Epithelial cell of esophagus (primary cell): ENCODE measurements at regions not wholly inside any gene's neighbourhood (a gene's known extent, or its start where the extent isn't known, plus 50 kb on each side); places are given as distances from the start of the nearest gene placed in this dataset.
A peak's percentile ranks its signal among the peaks of the same experiment; 100 is the strongest.

ENCODE experiments used
- DNase-seq: peaks from one replicate; pipeline ENCODE4 v3.0.0; 2010; ENCODE audit warnings: low read depth
- H3K4me3 ChIP-seq: 2 replicates; pipeline ENCODE4 v1.5.1; 2011; ENCODE audit warnings: mild to moderate bottlenecking, low read length, control low read depth
- TF ChIP-seq, protein P1 (sequence below): IDR thresholded peaks from 2 replicates; pipeline ENCODE4 v1.5.1; 2011; ENCODE audit warnings: low read depth, mild to moderate bottlenecking, low read length, control low read depth, inconsistent platforms; ENCODE audit not compliant: insufficient read depth; ENCODE audit errors: missing control alignments

DNA sequence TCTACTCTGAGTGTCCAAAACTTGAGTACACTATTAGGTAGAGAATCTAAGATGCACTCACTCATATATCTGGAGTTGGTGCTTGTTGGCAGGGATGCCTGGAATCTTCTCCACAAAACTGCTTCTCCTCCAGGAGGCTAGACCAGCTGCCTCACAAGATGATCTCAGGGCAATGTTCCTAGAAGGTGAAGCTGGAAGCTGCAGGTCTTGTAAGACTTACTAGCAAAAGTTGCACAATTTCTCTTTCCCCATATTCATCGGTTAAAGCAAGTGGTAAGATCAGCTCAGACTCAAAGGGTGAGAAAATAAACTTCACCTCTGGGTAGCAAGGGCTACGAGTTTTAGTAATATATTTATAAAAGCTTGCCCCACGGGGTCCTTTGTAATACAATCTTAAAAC, 454.4 kb upstream of the ACVR2A start:
- peak; percentile 23 for DNase-seq
- TF ChIP-seq, protein P1, sequence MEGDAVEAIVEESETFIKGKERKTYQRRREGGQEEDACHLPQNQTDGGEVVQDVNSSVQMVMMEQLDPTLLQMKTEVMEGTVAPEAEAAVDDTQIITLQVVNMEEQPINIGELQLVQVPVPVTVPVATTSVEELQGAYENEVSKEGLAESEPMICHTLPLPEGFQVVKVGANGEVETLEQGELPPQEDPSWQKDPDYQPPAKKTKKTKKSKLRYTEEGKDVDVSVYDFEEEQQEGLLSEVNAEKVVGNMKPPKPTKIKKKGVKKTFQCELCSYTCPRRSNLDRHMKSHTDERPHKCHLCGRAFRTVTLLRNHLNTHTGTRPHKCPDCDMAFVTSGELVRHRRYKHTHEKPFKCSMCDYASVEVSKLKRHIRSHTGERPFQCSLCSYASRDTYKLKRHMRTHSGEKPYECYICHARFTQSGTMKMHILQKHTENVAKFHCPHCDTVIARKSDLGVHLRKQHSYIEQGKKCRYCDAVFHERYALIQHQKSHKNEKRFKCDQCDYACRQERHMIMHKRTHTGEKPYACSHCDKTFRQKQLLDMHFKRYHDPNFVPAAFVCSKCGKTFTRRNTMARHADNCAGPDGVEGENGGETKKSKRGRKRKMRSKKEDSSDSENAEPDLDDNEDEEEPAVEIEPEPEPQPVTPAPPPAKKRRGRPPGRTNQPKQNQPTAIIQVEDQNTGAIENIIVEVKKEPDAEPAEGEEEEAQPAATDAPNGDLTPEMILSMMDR = no peak

DNA sequence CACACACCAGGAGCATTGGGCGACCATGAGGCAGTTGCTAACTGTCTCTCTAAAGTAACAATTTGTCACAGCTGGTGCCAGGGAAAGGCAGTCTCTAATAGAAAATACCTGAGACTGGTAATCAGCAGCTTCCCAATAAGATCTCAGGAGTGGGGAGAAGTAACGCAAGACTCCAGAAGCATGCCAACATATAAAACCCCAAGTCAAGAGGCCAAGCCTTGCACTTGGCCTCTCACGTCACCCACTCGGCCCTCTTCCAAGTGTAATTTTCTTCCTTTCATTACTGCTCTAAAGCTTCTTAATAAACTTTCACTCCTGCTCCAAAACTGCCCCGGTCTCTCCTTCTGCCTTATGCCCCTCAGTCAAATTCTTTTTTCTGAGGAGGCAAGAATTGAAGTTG, 455.6 kb upstream of the ACVR2A start:
- TF ChIP-seq, protein P1 = no peak
- no peak for DNase-seq

More for the DNA sequence above, 454.4 kb upstream of the ACVR2A start:
- H3K4me3 ChIP-seq = no peak overlapping the region

DNA sequence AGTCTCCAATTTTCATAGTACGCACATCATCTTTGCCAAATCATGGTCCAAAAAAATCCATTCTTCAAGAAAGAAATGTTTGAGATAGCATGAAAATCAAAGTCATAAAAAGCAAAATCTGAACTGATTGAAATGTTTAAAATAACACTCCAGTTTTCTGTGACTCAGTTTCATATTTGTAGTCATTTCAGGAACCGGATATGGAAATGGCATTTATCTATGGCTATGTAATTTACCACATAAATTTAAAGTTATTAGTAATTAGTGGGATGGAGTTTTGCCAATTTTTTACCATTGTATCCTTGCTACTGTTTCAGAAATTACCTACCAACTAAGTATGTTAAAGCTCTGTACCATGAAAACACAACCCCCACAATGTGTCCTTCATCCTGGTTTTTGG, 456.6 kb upstream of the ACVR2A start:
- DNase-seq = no peak
- no peak overlapping the region for H3K4me3 ChIP-seq
- TF ChIP-seq, protein P1 = no peak

More for the DNA sequence above, 455.6 kb upstream of the ACVR2A start:
- H3K4me3 ChIP-seq = no peak overlapping the region

DNA sequence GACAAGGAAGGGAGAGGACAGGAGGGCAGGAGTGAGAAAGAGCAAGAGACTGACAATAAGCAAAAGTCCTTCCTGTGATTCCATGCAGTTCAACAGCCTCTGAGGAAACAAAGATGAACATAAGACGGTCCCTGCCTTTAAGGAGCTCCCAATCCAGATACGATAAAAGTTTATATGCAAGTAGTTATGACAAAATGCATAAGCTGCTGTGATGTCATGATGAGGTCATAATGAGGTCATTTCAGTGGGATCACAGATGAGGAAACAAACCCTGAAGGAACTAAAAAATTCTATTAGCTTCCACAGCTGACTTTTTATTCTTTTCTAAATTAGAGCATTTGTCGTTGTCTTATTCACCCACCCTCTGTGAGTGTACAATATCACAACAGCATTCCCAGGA, 458.5 kb upstream of the ACVR2A start:
- DNase-seq = no peak
- no peak overlapping the region for H3K4me3 ChIP-seq
- TF ChIP-seq, protein P1 = no peak

DNA sequence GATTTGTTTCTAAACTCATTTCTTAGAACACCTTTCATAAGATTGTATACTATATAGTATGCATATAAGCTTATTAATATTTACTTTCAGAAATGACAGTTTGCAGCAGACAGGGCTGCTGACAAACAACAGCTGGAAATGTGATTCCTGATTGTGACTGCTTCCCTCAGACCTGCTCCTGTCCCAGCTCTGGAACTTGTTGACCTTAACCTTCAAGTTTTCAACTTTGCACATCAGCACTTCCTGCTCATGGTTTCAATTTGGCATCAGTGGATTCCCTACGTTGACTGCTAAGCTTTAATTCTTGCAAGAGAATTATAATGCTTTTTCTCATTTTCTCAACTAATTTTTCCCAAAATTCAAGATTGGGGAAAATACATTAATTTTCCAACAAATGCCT, 459.2 kb upstream of the ACVR2A start:
- TF ChIP-seq, protein P1 = no peak
- H3K4me3 ChIP-seq = no peak overlapping the region
- DNase-seq = no peak

DNA sequence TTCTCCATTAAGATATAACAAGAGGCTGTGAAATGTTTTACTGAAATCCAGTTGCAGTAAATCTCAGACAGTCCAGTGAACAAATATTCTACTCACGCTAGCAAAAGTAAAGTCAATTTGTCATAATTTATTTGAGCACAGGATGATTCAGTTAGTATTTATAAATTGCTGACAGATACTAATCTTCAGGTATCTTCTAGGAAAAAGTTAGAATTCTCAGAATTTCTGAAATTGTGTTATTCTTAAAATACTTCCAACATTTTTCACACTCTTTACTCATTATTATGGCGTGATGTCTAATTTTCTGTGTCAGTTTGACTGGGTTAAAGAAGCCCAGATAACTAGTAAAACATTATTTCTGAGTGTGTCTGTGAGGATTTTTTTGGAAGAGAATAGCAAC, 460.2 kb upstream of the ACVR2A start:
- H3K4me3 ChIP-seq = no peak overlapping the region
- DNase-seq = no peak
- TF ChIP-seq, protein P1 = no peak

DNA sequence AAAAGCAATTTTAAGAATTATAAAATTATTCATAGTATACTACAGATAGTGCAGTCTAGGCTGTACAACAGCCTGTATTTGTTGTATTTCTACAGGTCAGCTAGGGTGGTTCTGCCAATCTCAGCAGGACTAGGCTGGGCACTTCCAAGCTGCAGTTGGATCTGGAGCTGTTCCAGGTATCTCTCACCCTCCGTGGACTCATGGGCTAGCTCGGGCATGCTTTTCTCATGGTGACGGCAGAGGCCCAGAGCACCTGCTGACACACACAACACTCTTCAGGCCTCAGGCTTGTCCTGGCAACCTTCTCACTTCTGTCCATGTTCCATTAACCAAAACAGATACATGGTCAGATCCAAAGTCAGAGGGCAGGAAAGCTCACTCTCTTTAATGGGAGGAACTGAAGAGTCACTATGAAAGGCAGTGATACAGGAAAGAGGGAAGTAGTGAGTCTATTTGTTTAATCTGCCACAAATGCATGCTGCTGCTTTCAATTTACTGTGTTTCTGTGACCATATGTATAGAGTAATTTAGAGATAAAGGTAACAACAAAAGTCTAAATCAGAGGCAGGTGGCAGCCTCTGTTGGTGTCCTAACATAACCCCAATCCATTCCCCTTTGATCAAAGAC, 462.4 kb upstream of the ACVR2A start:
- DNase-seq = peak; percentile 98
- TF ChIP-seq, protein P1 = no peak
- no peak overlapping the region for H3K4me3 ChIP-seq
